Gastrocnemius medialis (tissue), 4 donors: ENCODE measurements at regions not wholly inside any gene's neighbourhood (a gene's known extent, or its start where the extent isn't known, plus 50 kb on each side); places are given as distances from the start of the nearest gene placed in this dataset.

Experiments
- POLR2A ChIP-seq, 2 donors: fragments of 450-650 bp; IDR thresholded peaks; one replicate each; pipeline ENCODE4 v1.6.1; 2017; ENCODE audit warnings: antibody characterized with exemption in 2 of 2, mild to moderate bottlenecking in 2 of 2, moderate library complexity in 2 of 2
- TF ChIP-seq, protein P1 (sequence below), 5 experiments: fragments of 450-650 bp in 3 of 5; fragments of 200-600 bp in 2 of 5; sonication (generic) in 2 of 5; IDR thresholded peaks in 4 of 5; conservative IDR thresholded peaks in 1 of 5; 1 replicate in 4 of 5; 2 replicates in 1 of 5; pipeline ENCODE4 v1.5.1; 2016 to 2019; ENCODE audit warnings: antibody characterized with exemption in 5 of 5, mild to moderate bottlenecking in 3 of 5, moderate library complexity in 3 of 5

DNA sequence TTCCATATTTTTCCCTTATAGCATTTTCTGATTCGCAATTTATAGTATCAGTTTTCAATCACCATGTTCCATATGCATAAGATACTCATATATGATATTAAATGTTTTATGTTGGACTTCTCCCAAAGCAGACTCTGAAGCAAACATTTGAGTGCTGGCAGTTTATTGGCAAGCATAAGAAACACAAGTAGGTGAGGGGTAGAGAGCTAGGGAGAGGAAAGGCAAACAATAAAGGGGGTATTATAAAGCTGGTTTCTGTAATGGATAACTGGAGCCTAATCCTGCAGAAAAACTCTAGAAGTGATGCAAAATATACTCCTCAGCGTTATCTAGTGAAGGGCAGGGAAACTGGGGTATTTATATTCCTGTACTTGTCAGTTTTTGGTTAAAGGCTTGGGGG is 491.5 kb upstream of the TGFBR2 start:
- TF ChIP-seq, protein P1, sequence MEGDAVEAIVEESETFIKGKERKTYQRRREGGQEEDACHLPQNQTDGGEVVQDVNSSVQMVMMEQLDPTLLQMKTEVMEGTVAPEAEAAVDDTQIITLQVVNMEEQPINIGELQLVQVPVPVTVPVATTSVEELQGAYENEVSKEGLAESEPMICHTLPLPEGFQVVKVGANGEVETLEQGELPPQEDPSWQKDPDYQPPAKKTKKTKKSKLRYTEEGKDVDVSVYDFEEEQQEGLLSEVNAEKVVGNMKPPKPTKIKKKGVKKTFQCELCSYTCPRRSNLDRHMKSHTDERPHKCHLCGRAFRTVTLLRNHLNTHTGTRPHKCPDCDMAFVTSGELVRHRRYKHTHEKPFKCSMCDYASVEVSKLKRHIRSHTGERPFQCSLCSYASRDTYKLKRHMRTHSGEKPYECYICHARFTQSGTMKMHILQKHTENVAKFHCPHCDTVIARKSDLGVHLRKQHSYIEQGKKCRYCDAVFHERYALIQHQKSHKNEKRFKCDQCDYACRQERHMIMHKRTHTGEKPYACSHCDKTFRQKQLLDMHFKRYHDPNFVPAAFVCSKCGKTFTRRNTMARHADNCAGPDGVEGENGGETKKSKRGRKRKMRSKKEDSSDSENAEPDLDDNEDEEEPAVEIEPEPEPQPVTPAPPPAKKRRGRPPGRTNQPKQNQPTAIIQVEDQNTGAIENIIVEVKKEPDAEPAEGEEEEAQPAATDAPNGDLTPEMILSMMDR (IDR thresholded peaks at IDR 0.05 in 4 of 5, conservative IDR thresholded peaks at IDR 0.05 in 1 of 5), result no peak
- no peak for TF ChIP-seq POLR2A (IDR thresholded peaks at IDR 0.05)
